GM21381 (cell line): ENCODE measurements at regions not wholly inside any gene's neighbourhood (a gene's known extent, or its start where the extent isn't known, plus 50 kb on each side); places are given as distances from the start of the nearest gene placed in this dataset.
"Not testable (repeated sequence)": the region's sequence is repeated elsewhere in the genome, so short reads cannot be mapped to it uniquely, and the experiment has no call there.

Source experiments
- ATAC-seq: cut with Tn5 transposase; IDR thresholded peaks from one replicate; pipeline ENCODE4 v1.9.1; 2021; ENCODE audit warnings: mild to moderate bottlenecking, moderate library complexity; ENCODE audit not compliant: unreplicated experiment

- ATAC-seq, result not testable (repeated sequence)
Measured at GRCh38 chr6:26795474-26796307, 136.1 kb upstream of the ZNF322 start.

GRCh38 chr6:26799903-26800633, 140.5 kb upstream of the ZNF322 start:
- ATAC-seq, result not testable (repeated sequence)

- not testable (repeated sequence) for ATAC-seq
Measured at GRCh38 chr6:26803762-26804161, 144.2 kb upstream of the ZNF322 start.

GRCh38 chr6:26811486-26812116, 152.1 kb upstream of the ZNF322 start:
- not testable (repeated sequence) for ATAC-seq

- ATAC-seq, result not testable (repeated sequence)
Measured at GRCh38 chr6:26818640-26819225, 159.2 kb upstream of the ZNF322 start.

GRCh38 chr6:26827965-26828364, 168.4 kb upstream of the ZNF322 start:
- not testable (repeated sequence) for ATAC-seq

- ATAC-seq, result not testable (repeated sequence)
Measured at GRCh38 chr6:26829480-26829879, 169.9 kb upstream of the ZNF322 start.

- ATAC-seq, result not testable (repeated sequence)
Measured at GRCh38 chr6:26830992-26831391, 171.4 kb upstream of the ZNF322 start.

- ATAC-seq, result not testable (repeated sequence)
Measured at GRCh38 chr6:26835707-26836106, 176.2 kb upstream of the ZNF322 start.

- ATAC-seq, result not testable (repeated sequence)
Measured at GRCh38 chr6:26836657-26837056, 177.1 kb upstream of the ZNF322 start.

GRCh38 chr6:26844823-26845222, 185.3 kb upstream of the ZNF322 start:
- ATAC-seq, result not testable (repeated sequence)

GRCh38 chr6:26857289-26857688, 197.7 kb upstream of the ZNF322 start:
- not testable (repeated sequence) for ATAC-seq

GRCh38 chr6:26859067-26859770, 199.7 kb upstream of the ZNF322 start:
- not testable (repeated sequence) for ATAC-seq

- ATAC-seq, result not testable (repeated sequence)
Measured at GRCh38 chr6:26859771-26860163, 200.2 kb upstream of the ZNF322 start.

- not testable (repeated sequence) for ATAC-seq
Measured at GRCh38 chr6:26861913-26862312, 202.4 kb upstream of the ZNF322 start.

- not testable (repeated sequence) for ATAC-seq
Measured at GRCh38 chr6:26863641-26864040, 204.1 kb upstream of the ZNF322 start.

- not testable (repeated sequence) for ATAC-seq
Measured at GRCh38 chr6:26898785-26899184, 239.2 kb upstream of the ZNF322 start.

- ATAC-seq, result not testable (repeated sequence)
Measured at GRCh38 chr6:26924206-26924605, 264.7 kb upstream of the ZNF322 start.

- not testable (repeated sequence) for ATAC-seq
Measured at GRCh38 chr6:26928190-26928589, 268.6 kb upstream of the ZNF322 start.

- ATAC-seq, result not testable (repeated sequence)
Measured at GRCh38 chr6:26937258-26937657, 277.7 kb upstream of the ZNF322 start.
